Spleen (tissue), 11 donors: ENCODE measurements at regions not wholly inside any gene's neighbourhood (a gene's known extent, or its start where the extent isn't known, plus 50 kb on each side); places are given as distances from the start of the nearest gene placed in this dataset.

Experiments
- DNase-seq: peaks from one replicate; pipeline ENCODE4 v3.0.0-alpha.2; 2020
- H3K27ac ChIP-seq, 8 donors: fragments of 200-600 bp; sonication (generic) in 7 of 8; 1 replicate in 4 of 8; 2 replicates in 4 of 8; pipeline versions ENCODE4 v1.5.0 to v1.8.0; 2016 to 2021; ENCODE audit warnings: inconsistent platforms in 4 of 8, mild to moderate bottlenecking in 4 of 8, moderate library complexity in 1 of 8
- H3K27me3 ChIP-seq, 7 donors: fragments of 200-600 bp; sonication (generic) in 6 of 7; replicated peaks in 1 of 7; 1 replicate in 4 of 7; 2 replicates in 3 of 7; pipeline versions ENCODE4 v1.5.0 to v1.8.0; 2016 to 2021; ENCODE audit warnings: inconsistent platforms in 3 of 7, mild to moderate bottlenecking in 1 of 7
- H3K36me3 ChIP-seq, 6 donors: fragments of 200-600 bp; sonication (generic) in 5 of 6; 1 replicate in 4 of 6; 2 replicates in 2 of 6; pipeline versions ENCODE4 v1.5.0 to v1.8.0; 2016 to 2021; ENCODE audit warnings: inconsistent platforms in 2 of 6
- H3K4me1 ChIP-seq, 6 donors: fragments of 200-600 bp; sonication (generic) in 5 of 6; 1 replicate in 3 of 6; 2 replicates in 3 of 6; pipeline versions ENCODE4 v1.5.0 to v1.8.0; 2016 to 2021; ENCODE audit warnings: inconsistent platforms in 3 of 6
- H3K4me3 ChIP-seq, 8 donors: fragments of 200-600 bp; sonication (generic) in 7 of 8; 1 replicate in 4 of 8; 2 replicates in 4 of 8; pipeline versions ENCODE4 v1.5.0 to v1.8.0; 2016 to 2021; ENCODE audit warnings: inconsistent platforms in 4 of 8, mild to moderate bottlenecking in 4 of 8, moderate library complexity in 2 of 8
- H3K9me3 ChIP-seq, 8 donors: fragments of 200-600 bp; sonication (generic) in 7 of 8; 1 replicate in 4 of 8; 2 replicates in 4 of 8; pipeline versions ENCODE4 v1.5.0 to v1.8.0; 2016 to 2021; ENCODE audit warnings: inconsistent platforms in 4 of 8
- POLR2A ChIP-seq, 3 donors: fragments of 450-650 bp; IDR thresholded peaks; one replicate each; pipeline ENCODE4 v1.5.1; 2017; ENCODE audit warnings: antibody characterized with exemption in 3 of 3, mild to moderate bottlenecking in 1 of 3
- POLR2AphosphoS5 ChIP-seq, 3 donors: sonication (generic); formaldehyde crosslinking; IDR thresholded peaks; one replicate each; pipeline ENCODE4 v1.5.1; 2017; ENCODE audit warnings: antibody characterized with exemption in 3 of 3
- WGBS, 5 donors: extraction: QIAGEN DNeasy Blood & Tissue Kit in 3 of 5; methylation state at CpG; one replicate each; pipeline versions ENCODE4 v1.1.5 to v1.1.7; 2013 to 2018; 5-methylcytosine and 5-hydroxymethylcytosine counted together
- intact Hi-C: fragments of 100-400 bp; cut with DNase I; formaldehyde crosslinking; loops from one replicate; pipeline ENCODE4 v1.15.0; 2023; ENCODE audit warnings: low total_unique reads
- TF ChIP-seq, protein P1 (sequence below), 11 experiments: fragments of 200-600 bp in 7 of 11; fragments of 450-650 bp in 4 of 11; sonication (generic) in 4 of 11; IDR thresholded peaks in 8 of 11; conservative IDR thresholded peaks in 3 of 11; 1 replicate in 7 of 11; 2 replicates in 4 of 11; pipeline versions ENCODE4 v1.4.0 to v1.8.0; 2016 to 2021; ENCODE audit warnings: antibody characterized with exemption in 11 of 11, inconsistent platforms in 4 of 11, mild to moderate bottlenecking in 1 of 11
- donor health status: healthy with polysubstance abuse.
- donor health status: DM: no; HTN: no; CAD: no; lungs with moderate emphysema.
- donor health status: DM: no; HTN: no; CAD: no.
- donor health status: Bipolar disorder and iron deficiency.
- donor health status: healthy.
- donor health status: DM: no; HTN: no; CAD: no.
- donor health status: DM: yes; HTN: yes; CAD: no.

DNA sequence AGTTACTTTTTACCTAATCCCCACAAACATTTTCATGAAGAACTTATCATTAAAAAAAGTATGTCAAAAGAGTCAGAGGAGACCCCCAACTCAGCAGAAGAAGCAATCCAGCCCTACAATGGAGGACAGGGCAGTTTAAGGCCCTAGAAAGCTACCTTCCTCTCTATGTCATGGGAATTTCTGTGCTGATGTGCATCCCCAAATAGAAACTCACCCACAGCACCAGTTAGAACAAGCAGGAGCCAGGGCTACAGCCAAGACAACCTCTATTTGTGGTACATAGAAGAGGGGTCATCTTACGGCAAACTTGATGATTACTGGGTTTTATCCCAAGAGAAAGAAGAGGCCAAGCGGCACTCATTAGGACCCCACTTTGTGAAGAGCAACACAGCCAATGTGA is 160.9 kb upstream of the CCDC150 start:
- no peak for DNase-seq
- TF ChIP-seq, protein P1, sequence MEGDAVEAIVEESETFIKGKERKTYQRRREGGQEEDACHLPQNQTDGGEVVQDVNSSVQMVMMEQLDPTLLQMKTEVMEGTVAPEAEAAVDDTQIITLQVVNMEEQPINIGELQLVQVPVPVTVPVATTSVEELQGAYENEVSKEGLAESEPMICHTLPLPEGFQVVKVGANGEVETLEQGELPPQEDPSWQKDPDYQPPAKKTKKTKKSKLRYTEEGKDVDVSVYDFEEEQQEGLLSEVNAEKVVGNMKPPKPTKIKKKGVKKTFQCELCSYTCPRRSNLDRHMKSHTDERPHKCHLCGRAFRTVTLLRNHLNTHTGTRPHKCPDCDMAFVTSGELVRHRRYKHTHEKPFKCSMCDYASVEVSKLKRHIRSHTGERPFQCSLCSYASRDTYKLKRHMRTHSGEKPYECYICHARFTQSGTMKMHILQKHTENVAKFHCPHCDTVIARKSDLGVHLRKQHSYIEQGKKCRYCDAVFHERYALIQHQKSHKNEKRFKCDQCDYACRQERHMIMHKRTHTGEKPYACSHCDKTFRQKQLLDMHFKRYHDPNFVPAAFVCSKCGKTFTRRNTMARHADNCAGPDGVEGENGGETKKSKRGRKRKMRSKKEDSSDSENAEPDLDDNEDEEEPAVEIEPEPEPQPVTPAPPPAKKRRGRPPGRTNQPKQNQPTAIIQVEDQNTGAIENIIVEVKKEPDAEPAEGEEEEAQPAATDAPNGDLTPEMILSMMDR (IDR thresholded peaks at IDR 0.05 in 8 of 11, conservative IDR thresholded peaks at IDR 0.05 in 3 of 11): no peak
- TF ChIP-seq POLR2A (IDR thresholded peaks at IDR 0.05): no peak
- no peak for TF ChIP-seq POLR2AphosphoS5 (IDR thresholded peaks at IDR 0.05)
- intact Hi-C loops: no loop called here
- no peak overlapping the region for H3K27ac ChIP-seq
- H3K9me3 ChIP-seq: no peaks in the 10 kb centered on the region
- no peak overlapping the region for H3K4me3 ChIP-seq
- peaks cover 0 to 4% (median 0%) of the 10 kb centered on the region in 7 donors for H3K27me3 ChIP-seq
- WGBS, 5 donors: 96 to 100% (median 98%) methylated on average over 2 of the region's 2 CpGs
- H3K4me1 ChIP-seq: no peaks in the 10 kb centered on the region
- H3K36me3 ChIP-seq: no peaks in the 10 kb centered on the region

DNA sequence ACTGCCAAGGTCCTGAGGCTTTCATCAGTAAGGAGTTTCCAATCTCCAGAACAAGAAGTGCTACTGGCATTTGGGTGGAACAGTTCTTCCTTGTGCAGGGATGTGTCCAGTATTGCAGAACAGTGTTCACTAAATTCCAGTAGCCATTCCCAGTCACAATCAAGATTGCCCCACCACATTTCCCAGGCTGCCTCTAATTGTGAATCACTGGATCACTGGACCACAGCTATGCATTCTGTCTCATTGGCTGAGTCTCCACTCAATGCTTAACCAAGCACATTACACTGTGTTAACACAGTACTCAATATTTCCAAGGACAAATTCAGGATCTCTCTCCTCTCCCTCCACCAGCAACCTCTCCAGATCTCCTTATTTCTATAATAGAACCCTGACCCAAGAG is 160.2 kb upstream of the CCDC150 start:
- intact Hi-C loops: no loop called here
- TF ChIP-seq POLR2AphosphoS5 (IDR thresholded peaks at IDR 0.05) (no peak), POLR2A (IDR thresholded peaks at IDR 0.05) (no peak)
- TF ChIP-seq, protein P1 (IDR thresholded peaks at IDR 0.05 in 8 of 11, conservative IDR thresholded peaks at IDR 0.05 in 3 of 11): no peak
- Histone ChIP-seq H3K27ac (no peak overlapping the region), H3K9me3 (no peaks in the 10 kb centered on the region), H3K4me1 (no peaks in the 10 kb centered on the region), H3K36me3 (no peaks in the 10 kb centered on the region), H3K27me3 (peaks cover 0 to 4% (median 0%) of the 10 kb centered on the region in 7 donors), H3K4me3 (no peak overlapping the region)
- no peak for DNase-seq

GRCh38 chr2:196480653-196481323 is 158.7 kb upstream of the CCDC150 start:
- Histone ChIP-seq H3K9me3 (no peaks in the 10 kb centered on the region), H3K4me3 (no peak overlapping the region), H3K27ac (no peak overlapping the region), H3K27me3 (peaks cover 0 to 10% (median 0%) of the 10 kb centered on the region in 7 donors), H3K4me1 (no peaks in the 10 kb centered on the region), H3K36me3 (no peaks in the 10 kb centered on the region)
- WGBS, 5 donors: 83 to 100% (median 89%) methylated on average over 2 of the region's 2 CpGs
- TF ChIP-seq POLR2AphosphoS5 (IDR thresholded peaks at IDR 0.05): no peak
- TF ChIP-seq POLR2A (IDR thresholded peaks at IDR 0.05): no peak
- TF ChIP-seq, protein P1 (IDR thresholded peaks at IDR 0.05 in 8 of 11, conservative IDR thresholded peaks at IDR 0.05 in 3 of 11): no peak
- no peak for DNase-seq
- intact Hi-C loops: no loop called here

DNA sequence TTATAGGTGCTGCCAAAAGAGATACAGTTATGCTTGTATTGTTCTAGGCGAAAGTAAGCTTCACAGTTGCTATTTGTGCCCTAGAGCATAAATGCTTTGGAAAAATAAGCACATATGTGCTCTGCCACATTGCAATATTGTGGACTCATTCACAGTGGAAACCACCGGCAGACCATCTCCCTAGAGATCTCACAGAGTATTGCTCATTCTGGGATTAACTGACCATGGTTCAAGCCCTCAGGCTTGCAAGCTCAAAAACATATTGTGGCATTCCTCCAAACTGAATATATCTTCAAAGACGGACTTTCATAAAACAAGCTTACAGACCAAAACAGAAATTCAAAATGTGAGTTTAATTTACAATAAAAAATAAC is 158.2 kb upstream of the CCDC150 start:
- 75 to 95% (median 84%) methylated on average over 3 of the region's 3 CpGs for WGBS, 5 donors
- intact Hi-C loops: no loop called here
- TF ChIP-seq POLR2AphosphoS5 (IDR thresholded peaks at IDR 0.05): no peak
- TF ChIP-seq, protein P1 (IDR thresholded peaks at IDR 0.05 in 8 of 11, conservative IDR thresholded peaks at IDR 0.05 in 3 of 11): no peak
- TF ChIP-seq POLR2A (IDR thresholded peaks at IDR 0.05): no peak

More for the DNA sequence above, 158.2 kb upstream of the CCDC150 start:
- Histone ChIP-seq H3K4me3 (no peak overlapping the region), H3K36me3 (no peaks in the 10 kb centered on the region), H3K27ac (no peak overlapping the region), H3K9me3 (no peaks in the 10 kb centered on the region), H3K4me1 (no peaks in the 10 kb centered on the region), H3K27me3 (peaks cover 0 to 10% (median 0%) of the 10 kb centered on the region in 7 donors)
- DNase-seq: no peak
